ENCODE measurements at regions not wholly inside any gene's neighbourhood (a gene's known extent, or its start where the extent isn't known, plus 50 kb on each side); places are given as distances from the start of the nearest gene placed in this dataset.

DNA sequence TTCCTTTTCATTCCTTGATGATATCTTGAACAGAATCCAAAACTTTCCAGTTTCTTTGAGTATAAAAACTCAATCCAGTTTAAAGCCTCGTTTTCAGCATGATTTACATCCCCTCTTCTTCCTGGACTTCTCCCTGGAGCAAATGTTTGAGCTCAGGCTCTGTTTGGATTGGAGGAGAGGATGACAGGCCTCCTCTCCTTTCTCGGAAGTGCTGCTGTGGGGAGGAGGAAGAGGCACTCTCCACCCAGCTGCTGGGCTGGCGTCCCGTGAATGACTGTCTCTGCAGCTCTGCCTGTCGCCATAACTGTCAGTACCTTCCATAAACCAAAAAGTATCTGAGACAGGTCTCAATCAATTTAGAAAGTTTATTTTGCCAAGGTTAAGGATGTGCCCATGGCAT, 238.2 kb upstream of the AGAP1 start:
- TF ChIP-seq, protein P1, sequence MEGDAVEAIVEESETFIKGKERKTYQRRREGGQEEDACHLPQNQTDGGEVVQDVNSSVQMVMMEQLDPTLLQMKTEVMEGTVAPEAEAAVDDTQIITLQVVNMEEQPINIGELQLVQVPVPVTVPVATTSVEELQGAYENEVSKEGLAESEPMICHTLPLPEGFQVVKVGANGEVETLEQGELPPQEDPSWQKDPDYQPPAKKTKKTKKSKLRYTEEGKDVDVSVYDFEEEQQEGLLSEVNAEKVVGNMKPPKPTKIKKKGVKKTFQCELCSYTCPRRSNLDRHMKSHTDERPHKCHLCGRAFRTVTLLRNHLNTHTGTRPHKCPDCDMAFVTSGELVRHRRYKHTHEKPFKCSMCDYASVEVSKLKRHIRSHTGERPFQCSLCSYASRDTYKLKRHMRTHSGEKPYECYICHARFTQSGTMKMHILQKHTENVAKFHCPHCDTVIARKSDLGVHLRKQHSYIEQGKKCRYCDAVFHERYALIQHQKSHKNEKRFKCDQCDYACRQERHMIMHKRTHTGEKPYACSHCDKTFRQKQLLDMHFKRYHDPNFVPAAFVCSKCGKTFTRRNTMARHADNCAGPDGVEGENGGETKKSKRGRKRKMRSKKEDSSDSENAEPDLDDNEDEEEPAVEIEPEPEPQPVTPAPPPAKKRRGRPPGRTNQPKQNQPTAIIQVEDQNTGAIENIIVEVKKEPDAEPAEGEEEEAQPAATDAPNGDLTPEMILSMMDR (IDR thresholded peaks at IDR 0.05): no peak
- TF ChIP-seq POLR2A (IDR thresholded peaks at IDR 0.05): no peak
